CD4-positive, alpha-beta T cell treated with Interleukin-10 for 1 hour (primary cell): ENCODE measurements at regions not wholly inside any gene's neighbourhood (a gene's known extent, or its start where the extent isn't known, plus 50 kb on each side); places are given as distances from the start of the nearest gene placed in this dataset.

ENCODE experiments used
- DNase-seq: peaks from one replicate; pipeline ENCODE4 v3.0.0-alpha.2; 2020

- no peak for DNase-seq
Measured at GRCh38 chr4:3683077-3683743, 83.0 kb upstream of the ADRA2C start.

DNA sequence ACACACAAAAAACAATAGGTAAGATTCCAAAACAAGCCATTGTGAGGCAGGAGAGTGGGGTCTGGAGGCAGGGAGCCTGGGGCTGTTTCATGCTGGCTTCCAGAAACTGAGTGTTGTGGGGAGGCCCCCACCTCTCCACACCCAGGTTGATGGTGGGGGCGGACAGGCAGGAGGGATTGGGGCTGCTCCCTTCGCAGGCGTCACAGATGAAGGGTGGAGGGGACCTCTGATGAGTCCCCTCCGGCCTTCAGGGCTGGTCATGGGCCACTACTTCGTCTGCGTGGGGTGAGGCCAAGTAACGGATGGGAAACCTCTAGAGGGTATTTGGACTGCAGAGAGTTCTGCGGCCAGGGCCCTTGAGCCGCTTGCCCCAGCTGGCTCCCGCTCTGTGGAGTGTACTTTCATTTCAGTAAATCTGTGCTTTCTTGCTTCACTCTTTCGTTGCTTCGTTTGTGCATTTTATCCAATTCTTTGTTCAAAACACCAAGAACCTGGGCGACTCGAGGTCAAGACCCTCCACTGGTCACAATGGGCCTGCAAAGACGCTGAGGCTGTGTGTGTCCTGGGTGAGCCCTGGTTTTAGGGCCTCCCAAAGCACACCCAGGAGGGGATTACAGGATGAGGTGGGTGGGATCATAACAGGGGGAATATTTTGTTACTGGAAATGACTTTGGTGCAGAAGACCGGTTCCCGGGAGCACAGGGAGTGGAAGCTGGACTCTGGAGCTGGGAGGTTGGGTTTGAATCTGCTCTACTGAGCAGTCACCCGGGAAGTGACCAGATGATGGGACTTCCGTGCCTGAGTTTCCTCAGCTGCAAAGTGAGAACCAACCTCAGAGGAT lies 83.7 kb upstream of the ADRA2C start:
- DNase-seq = no peak

- DNase-seq = no peak
Measured at GRCh38 chr4:3681191-3681590, 85.0 kb upstream of the ADRA2C start.

DNA sequence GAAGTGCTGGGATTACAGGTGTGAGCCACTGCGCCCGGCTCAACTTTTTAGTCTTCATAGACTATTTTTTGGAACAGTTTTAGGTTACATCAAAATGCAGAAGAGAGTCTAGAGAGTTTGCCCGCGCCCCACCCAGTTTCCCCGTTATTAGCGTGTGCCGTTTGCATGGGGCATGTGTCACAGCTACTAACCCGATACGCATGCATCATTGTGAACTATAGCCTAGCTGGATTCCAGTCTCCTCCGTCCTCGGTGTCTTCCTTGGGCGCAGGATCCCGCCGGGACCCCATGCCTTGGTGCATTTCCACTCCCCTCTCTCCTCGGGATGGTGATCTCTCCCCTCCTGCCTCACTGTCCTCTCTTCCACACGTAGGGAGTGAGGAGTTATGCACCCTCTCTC lies 85.5 kb upstream of the ADRA2C start:
- DNase-seq = no peak

DNA sequence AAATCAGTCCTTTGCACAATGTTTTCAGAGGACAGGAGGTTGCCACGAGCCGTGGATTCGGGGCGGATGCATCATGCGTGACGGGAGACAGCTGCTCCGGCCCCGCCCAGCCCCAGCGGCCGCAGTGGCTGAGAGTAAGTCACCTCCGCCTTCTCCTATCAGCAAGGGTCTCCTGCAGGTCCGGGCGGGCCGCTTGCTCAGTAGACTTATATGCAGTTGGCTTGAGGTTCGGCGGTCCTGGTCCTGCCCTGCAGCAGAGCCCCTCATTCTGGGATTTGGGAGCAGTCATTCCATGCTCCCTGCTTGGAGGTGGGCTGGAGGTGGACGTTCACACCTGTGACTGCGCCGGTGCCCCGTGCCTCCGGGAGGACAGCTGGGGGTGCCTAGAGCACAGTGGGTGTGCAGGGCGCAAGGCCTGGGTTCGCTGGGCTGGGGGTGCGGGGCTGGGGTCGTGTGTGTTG lies 86.3 kb upstream of the ADRA2C start:
- no peak for DNase-seq

DNA sequence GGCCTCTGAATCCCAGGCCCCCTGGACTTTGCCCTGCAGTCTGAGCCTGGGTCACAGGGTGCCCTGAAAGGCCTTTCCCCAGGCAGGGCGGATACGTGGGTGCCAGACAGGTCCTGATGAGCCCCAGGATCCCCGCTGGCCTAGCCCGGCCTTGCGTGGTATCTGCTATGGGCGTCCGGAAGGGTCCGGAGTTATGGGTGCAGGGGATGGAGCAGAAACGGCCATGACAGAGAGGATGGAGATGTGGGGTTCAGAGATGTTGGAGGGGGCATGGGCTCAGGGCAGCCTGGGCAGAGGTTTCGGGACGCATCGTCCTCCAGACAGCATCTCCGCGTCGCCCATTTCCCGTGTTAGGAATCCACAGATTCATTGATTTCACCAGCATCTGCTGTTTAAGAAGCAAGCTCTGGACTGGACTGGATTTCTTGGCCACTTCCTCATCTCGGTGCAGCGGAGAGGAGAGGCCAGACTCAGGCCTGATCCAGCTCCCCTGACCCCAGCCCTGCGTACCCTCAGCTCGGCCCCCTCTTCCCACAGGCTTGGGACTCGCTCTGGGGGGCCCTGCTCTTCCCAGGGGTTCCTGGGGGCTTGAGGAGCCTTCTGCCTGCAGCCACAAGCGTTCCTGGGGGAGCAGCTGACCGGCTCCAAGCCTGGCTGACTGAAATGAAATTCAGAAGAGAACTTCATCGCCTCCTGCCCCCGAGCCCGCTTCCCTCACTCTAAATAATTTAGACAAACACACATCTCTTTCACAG lies 86.9 kb upstream of the ADRA2C start:
- DNase-seq = no peak

GRCh38 chr4:3677748-3678070 lies 88.5 kb upstream of the ADRA2C start:
- no peak for DNase-seq

GRCh38 chr4:3676907-3677747 lies 89.1 kb upstream of the ADRA2C start:
- DNase-seq = no peak

- no peak for DNase-seq
Measured at GRCh38 chr4:3676196-3676595, 90.0 kb upstream of the ADRA2C start.

DNA sequence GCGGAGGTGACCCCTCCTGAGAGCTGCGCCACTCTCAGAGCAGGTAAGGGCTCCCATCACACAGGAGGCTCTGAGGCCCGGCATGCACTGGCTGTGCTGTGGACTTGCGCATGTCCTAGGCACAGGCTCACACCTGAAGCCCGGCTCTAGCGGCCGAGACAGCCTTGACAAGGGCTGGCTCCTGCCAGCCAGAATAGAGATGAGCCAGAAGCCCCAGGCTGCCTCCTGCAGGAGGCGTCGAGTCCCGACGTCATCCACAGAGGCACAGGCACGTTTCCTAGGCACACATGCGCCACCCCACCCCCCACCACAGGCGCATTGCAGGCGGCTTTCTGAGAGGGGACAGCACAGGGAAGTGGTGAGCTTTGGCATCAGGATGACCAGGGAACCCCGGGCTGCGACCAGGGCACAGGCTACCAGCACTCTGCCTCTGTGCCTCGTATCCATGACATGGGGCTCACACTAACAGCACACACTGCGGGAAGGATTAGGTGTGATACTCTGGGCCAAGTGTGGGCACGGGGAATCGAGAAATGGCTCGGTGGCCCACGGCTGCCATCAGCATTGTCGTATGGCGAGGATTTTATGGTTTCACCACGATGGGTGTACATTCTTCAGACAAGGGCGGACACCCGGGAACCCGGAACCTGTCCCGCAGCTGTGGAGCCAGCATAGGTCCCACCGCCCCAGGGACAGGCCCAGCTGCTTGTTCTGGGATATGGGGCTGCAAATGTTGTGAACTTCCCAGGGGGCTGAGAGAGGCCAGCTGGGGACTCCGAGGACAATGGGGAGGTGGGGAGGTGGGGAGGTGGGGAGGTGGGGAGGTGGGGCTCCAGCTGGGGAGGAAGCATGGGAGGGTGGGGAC lies 90.7 kb upstream of the ADRA2C start:
- no peak for DNase-seq

GRCh38 chr4:3674479-3674851 lies 91.7 kb upstream of the ADRA2C start:
- DNase-seq = no peak

DNA sequence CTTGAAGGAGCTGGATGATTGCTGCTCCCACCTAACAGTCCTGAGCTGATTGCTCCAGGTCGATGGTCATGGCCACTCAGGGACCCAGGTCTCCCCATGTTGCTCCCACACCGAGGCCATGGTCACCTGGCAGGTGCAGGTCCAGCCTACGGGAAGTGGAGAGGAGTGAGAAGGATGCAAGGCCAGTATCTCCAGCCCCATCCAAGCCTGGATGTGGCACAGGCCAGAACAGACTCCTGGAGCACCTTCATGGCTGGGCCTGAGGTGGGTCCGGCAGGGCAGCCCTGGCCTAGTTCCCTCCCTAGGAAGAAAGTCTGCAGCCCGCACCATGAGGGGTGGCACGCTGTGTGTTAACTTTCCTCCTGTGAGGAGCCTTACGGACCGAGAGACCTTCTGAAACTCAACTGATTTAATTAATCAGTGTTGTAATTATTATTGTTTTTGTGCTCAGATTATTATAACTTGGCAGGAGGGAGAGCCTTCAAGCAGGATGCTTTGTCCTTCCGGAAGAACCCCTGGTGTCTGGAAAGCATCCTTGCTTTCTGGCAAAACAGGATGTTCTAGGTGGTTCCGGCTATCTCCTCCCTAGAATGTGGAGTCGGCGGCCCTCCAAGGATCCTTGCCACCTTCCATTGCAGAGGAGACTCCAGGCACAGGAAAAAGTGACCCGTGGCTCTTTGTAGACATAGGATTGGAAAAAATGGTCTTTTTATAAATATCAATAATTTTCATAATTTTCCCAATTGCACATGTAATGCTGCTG lies 92.3 kb upstream of the ADRA2C start:
- DNase-seq = no peak

GRCh38 chr4:3673176-3673575 lies 93.0 kb upstream of the ADRA2C start:
- no peak for DNase-seq

GRCh38 chr4:3672465-3672831 lies 93.7 kb upstream of the ADRA2C start:
- DNase-seq = no peak

DNA sequence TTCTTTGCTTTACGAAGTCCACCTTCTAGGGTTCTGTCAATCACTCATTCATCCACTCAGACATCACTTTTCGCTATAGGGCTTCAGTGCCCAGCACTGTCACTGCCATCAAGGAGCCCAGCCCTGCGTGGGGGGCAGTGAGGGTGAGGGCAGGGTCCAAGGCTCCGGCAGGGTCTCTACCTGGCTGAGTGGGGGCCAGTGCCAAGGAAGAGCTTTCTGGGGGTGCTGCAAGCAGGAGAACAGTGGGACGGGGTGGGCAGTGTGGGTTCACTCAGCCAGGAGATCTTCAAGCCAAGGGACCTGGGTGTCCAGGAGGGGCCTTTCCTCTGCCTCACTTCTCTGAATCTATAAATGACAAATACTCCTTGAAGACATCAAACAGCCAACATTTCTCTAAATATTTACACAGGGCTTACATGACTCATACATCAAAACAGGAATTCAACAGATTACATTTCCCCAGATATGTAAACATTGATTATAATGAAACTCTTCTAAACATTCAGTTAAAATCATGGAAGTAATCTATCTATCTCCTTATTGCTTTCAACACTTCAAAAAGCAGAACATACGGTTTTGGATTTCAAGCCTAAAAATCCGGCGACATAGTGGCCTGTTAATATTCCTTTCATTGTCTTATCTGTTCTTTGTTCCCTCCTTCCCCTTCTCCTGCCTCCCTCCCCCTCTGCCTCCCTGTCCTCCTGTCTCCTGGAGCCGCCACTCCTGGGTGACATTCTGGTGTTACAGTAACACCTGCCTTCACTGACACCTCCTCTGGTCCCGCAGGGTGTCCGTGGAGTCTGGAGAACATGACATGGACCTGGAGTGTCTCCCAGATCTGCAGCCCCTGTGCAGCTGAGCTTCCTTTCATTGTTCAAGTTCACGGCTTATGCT lies 94.4 kb upstream of the ADRA2C start:
- no peak for DNase-seq

DNA sequence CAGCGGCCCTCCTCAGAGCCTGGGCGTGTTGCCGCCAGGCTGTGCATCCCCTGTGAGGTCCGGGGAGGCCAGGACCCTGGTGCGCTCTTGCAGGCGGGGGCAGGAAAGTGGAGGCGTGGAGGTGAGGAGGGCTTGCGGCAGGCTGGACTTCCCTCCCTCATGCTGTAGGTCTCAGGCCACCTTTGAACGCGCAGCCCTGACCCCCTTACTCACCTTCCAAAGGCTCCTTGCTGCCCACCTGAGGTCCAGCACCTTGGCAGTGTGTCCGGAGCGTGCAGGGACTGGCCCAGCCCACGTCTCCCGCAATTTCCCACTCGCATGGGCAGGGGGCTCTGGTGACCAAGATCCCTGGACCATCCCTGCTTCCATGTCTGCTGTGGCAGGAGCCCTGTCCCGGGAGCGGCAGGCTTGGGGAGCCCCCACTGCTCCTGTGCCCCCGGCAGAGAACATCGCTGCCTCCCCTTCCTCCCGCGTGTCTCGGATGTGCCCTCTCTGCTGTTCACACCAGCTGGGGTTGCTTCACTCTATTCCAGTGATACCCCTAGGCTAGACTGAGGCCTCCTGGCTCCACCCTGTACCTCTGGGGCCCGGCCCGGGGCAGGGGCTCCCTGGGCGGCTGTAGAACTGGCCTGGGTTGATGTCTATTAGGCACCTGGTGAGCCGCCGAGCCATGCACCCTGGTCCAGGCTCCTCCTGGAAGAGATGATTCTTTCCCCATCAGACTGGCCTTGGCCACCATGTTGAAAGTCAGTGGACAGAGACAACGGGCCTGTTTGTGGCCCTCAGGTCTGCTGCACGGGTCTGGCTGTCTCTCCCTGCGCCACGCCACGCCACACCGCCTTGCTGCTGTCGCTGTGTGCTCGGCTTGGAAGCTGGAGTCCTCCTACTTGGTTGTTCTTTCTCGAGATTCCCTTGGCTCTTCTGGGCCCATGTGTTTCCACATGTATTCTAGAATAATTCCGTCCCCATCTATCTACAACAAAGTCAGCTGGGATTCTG lies 95.4 kb upstream of the ADRA2C start:
- DNase-seq = no peak

- DNase-seq = no peak
Measured at GRCh38 chr4:3669553-3669949, 96.6 kb upstream of the ADRA2C start.

- DNase-seq = no peak
Measured at GRCh38 chr4:3668825-3669552, 97.2 kb upstream of the ADRA2C start.
